Gastroesophageal sphincter (tissue), 3 donors: ENCODE measurements at regions not wholly inside any gene's neighbourhood (a gene's known extent, or its start where the extent isn't known, plus 50 kb on each side); places are given as distances from the start of the nearest gene placed in this dataset.

Experiments used
- CTCF ChIP-seq, 4 experiments: fragments of 200-600 bp in 2 of 4; fragments of 450-650 bp in 2 of 4; sonication (generic) in 1 of 4; IDR thresholded peaks; one replicate each; pipeline ENCODE4 v1.5.1; 2017 to 2019; ENCODE audit warnings: antibody characterized with exemption in 4 of 4, mild to moderate bottlenecking in 2 of 4, moderate library complexity in 2 of 4
- POLR2A ChIP-seq, 2 donors: fragments of 450-650 bp; IDR thresholded peaks; one replicate each; pipeline ENCODE4 v1.6.1; 2017; ENCODE audit warnings: antibody characterized with exemption in 2 of 2, mild to moderate bottlenecking in 2 of 2, moderate library complexity in 1 of 2
- POLR2AphosphoS5 ChIP-seq: sonication (generic); formaldehyde crosslinking; IDR thresholded peaks from one replicate; pipeline ENCODE4 v1.6.1; 2017; ENCODE audit warnings: antibody characterized with exemption

DNA sequence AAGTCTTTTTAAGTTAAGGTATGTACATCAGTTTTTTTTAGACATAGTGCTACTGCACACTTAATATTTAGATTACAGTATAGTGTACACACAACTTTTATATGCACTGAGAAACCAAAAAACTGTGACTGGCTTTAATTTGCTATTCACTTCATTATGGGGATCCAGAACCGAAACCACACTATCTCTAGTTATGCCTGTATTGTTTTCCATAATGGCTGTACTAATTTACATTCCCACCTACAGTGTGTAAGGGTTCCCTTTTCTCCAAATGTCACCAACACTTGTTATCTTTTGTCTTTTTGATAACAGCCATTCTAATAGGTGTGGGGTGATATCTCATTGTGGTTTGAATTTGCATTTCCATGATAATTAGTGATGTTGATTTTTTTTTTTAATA, 213.4 kb upstream of the CCDC150 start:
- TF ChIP-seq CTCF (IDR thresholded peaks at IDR 0.05) (no peak), POLR2A (IDR thresholded peaks at IDR 0.05) (no peak), POLR2AphosphoS5 (no peak)
